D721Med (cell line): ENCODE measurements at regions not wholly inside any gene's neighbourhood (a gene's known extent, or its start where the extent isn't known, plus 50 kb on each side); places are given as distances from the start of the nearest gene placed in this dataset.

Experiments
- DNase-seq: peaks from one replicate; pipeline ENCODE4 v3.0.0; 2011; ENCODE audit warnings: low spot score; ENCODE audit not compliant: insufficient read length
- FAIRE-seq: peaks from 2 replicates; lab custom pipeline; 2011; peaks lifted over from hg19 to GRCh38; lab: Jason Lieb, UNC
- TF ChIP-seq, protein P1 (sequence below): IDR thresholded peaks from 2 replicates; pipeline ENCODE4 v1.5.1; 2012; ENCODE audit warnings: mild to moderate bottlenecking, control low read depth; ENCODE audit not compliant: insufficient read depth; ENCODE audit errors: missing control alignments

DNA sequence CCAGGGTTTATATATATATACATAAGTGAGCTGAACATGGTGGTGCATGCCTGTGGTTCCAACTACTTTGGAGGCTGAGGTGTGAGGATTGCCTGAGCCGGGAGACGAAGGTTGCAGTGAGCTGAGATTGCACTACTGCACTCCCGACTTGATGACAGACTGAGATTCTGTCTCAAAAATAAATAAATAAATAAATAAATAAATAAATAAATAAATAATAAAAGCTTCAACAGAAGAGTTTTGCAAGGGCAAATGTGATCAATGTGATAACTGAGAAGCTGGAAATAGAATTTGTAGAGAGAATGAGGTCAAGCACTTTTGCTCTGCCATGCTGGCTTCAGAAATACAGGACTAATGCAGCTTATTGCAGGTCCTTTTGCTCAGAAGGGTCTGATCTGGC is 855.8 kb upstream of the PRMT6 start:
- FAIRE-seq (no peak), DNase-seq (no peak)
- TF ChIP-seq, protein P1, sequence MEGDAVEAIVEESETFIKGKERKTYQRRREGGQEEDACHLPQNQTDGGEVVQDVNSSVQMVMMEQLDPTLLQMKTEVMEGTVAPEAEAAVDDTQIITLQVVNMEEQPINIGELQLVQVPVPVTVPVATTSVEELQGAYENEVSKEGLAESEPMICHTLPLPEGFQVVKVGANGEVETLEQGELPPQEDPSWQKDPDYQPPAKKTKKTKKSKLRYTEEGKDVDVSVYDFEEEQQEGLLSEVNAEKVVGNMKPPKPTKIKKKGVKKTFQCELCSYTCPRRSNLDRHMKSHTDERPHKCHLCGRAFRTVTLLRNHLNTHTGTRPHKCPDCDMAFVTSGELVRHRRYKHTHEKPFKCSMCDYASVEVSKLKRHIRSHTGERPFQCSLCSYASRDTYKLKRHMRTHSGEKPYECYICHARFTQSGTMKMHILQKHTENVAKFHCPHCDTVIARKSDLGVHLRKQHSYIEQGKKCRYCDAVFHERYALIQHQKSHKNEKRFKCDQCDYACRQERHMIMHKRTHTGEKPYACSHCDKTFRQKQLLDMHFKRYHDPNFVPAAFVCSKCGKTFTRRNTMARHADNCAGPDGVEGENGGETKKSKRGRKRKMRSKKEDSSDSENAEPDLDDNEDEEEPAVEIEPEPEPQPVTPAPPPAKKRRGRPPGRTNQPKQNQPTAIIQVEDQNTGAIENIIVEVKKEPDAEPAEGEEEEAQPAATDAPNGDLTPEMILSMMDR, result no peak

DNA sequence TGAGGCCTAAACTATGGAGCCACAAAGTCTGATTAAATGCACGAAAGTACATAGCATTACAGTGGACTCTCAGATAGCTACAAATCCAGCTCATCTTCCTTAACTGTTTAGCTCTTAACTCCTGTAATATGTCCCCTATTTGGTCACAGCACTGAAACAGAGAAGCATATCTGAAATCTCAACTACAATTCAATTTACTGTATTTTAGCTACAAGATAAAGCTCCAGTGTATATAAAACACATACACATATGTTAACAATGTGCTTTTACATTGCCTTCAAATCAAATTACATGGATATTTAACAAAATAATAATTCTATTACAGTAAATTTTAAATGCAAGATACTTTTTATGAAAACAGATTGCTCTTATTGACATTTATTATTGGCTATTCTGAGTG is 849.3 kb upstream of the PRMT6 start:
- TF ChIP-seq, protein P1, result no peak
- FAIRE-seq (no peak), DNase-seq (no peak)

DNA sequence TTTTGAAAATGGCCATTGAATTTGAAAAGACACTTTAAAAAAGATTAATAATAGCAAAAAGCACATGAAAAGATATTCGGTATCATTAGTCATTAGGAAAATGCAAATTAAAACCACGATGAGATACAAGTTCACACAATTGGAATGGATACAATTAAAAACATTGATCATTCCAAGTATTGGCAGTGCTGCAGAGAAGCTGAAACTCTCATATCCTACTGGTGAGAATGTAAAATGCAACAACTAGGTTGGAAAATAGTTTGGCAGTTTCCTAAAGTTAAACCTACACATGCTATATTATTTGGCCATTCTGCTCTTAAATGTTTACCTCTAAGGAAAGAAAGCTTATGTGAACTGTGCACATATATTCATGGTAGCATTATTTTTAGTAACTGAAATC is 838.7 kb upstream of the PRMT6 start:
- DNase-seq (no peak), FAIRE-seq (no peak)
- TF ChIP-seq, protein P1, result no peak

DNA sequence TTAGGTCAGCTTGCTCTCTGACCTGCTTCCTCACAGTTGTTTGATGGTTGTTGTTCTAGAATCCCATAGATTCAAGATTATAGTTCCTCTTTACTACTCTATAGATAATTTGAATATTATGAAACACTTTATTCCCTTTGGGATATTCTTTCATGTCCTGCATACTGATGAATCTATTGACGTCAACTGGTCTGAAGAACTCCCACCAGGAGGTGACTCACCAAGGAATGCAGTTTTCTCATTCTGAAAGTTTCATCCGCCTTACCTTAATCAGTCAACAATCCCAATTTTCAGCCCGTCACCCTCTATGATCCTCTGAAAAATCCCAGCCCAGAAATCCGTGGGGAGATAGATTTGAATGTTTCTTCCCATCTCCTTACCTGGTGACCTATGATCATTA is 834.1 kb upstream of the PRMT6 start:
- TF ChIP-seq, protein P1, result no peak
- no peak for DNase-seq

DNA sequence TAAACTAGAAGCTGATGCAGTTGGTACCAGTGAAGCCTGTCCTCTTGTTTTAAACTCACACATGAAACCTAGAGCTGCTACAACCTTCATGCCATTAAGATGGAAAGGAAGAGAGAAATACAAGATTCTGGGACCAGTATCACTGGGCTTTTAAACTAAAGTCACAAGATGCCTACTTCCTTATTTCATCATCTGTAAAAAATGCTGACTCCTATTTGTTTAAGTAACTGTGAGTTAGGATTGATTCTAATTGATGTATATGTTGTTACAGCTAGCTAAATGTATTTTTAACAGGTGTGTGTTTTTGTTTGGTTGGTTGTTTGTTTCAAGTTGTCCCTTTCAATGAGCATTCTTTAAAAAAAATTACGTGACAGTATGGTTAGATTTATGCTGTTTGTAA is 833.3 kb upstream of the PRMT6 start:
- TF ChIP-seq, protein P1, result no peak

More for the DNA sequence above, 834.1 kb upstream of the PRMT6 start:
- no peak for FAIRE-seq

DNA sequence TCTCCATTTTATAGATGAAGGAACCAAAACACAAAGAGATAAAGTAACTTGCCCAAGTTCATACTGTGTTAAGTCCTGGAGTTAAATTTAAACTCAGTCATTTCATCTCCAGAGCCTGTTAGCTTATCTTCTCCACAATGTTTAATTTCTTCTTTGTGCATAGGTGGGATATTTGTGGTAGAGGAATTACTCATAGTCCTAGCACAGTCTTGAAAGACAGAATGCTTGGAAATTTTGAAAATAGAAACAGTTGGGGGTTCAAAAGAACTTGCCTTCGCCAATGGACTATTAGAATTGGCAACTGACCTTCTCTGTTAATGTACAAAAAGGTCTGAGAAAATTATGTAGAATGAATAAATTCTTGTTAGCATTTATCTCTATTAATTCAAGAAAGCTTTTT is 832.0 kb upstream of the PRMT6 start:
- FAIRE-seq, result no peak
- DNase-seq, result no peak
- TF ChIP-seq, protein P1, result no peak

More for the DNA sequence above, 833.3 kb upstream of the PRMT6 start:
- FAIRE-seq, result no peak
- DNase-seq, result no peak

DNA sequence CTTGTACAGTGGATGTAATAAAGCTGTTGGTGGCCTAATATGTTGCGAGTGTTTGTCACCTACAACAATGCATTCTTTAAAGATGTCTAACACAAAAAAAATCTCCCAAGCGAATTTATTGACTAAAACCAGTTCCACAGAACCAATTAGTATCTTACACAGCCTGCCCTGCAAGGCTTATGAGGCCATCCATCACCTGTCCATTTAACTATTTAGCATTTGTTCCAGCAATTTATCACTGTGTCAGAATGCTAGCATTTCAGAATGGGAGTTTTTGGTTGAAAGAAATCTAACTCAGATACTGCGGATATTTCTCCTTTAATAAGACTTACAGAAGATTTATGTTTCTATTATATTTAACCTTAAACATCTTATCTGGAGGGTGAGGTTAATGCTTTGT is 831.1 kb upstream of the PRMT6 start:
- DNase-seq (no peak), FAIRE-seq (no peak)
- TF ChIP-seq, protein P1, result no peak
